ENCODE measurements at regions not wholly inside any gene's neighbourhood (a gene's known extent, or its start where the extent isn't known, plus 50 kb on each side); places are given as distances from the start of the nearest gene placed in this dataset.

GRCh38 chr13:38628554-38628953 lies 58.3 kb upstream of the FREM2 start:
- no peaks in the 10 kb centered on the region for H3K9me3 Mint-ChIP-seq
- H3K27ac Mint-ChIP-seq, result no peak overlapping the region
- no peak for DNase-seq
- TF ChIP-seq CTCF (IDR thresholded peaks at IDR 0.05), result no peak
- no peaks in the 10 kb centered on the region for H3K36me3 Mint-ChIP-seq (ENCODE audit: low read depth)
- H3K4me3 Mint-ChIP-seq, result no peak overlapping the region
- peaks cover 4% of the 10 kb centered on the region for H3K4me1 Mint-ChIP-seq
- H3K27me3 Mint-ChIP-seq (ENCODE audit: low read depth, poor library complexity), result no peaks in the 10 kb centered on the region

- H3K27ac Mint-ChIP-seq, result no peak overlapping the region
- no peak for TF ChIP-seq CTCF (IDR thresholded peaks at IDR 0.05)
- no peaks in the 10 kb centered on the region for H3K9me3 Mint-ChIP-seq
- H3K36me3 Mint-ChIP-seq (ENCODE audit: low read depth), result no peaks in the 10 kb centered on the region
- no peaks in the 10 kb centered on the region for H3K4me1 Mint-ChIP-seq
- no peak for DNase-seq
- H3K4me3 Mint-ChIP-seq, result no peak overlapping the region
- no peaks in the 10 kb centered on the region for H3K27me3 Mint-ChIP-seq (ENCODE audit: low read depth, poor library complexity)
These were observed 56.1 kb upstream of the FREM2 start for GRCh38 chr13:38630780-38631179.

- no peak overlapping the region for H3K4me3 Mint-ChIP-seq
- H3K27ac Mint-ChIP-seq, result no peak overlapping the region
- no peaks in the 10 kb centered on the region for H3K4me1 Mint-ChIP-seq
- DNase-seq, result no peak
- TF ChIP-seq CTCF (IDR thresholded peaks at IDR 0.05), result no peak
- no peaks in the 10 kb centered on the region for H3K27me3 Mint-ChIP-seq (ENCODE audit: low read depth, poor library complexity)
- no peaks in the 10 kb centered on the region for H3K9me3 Mint-ChIP-seq
- no peaks in the 10 kb centered on the region for H3K36me3 Mint-ChIP-seq (ENCODE audit: low read depth)
These were observed 51.8 kb upstream of the FREM2 start for GRCh38 chr13:38635030-38635429.

GRCh38 chr13:38636073-38636472 lies 50.8 kb upstream of the FREM2 start:
- H3K4me1 Mint-ChIP-seq, result no peaks in the 10 kb centered on the region
- no peaks in the 10 kb centered on the region for H3K36me3 Mint-ChIP-seq (ENCODE audit: low read depth)
- no peaks in the 10 kb centered on the region for H3K9me3 Mint-ChIP-seq
- H3K27ac Mint-ChIP-seq, result no peak overlapping the region
- H3K27me3 Mint-ChIP-seq (ENCODE audit: low read depth, poor library complexity), result no peaks in the 10 kb centered on the region
- DNase-seq, result no peak
- TF ChIP-seq CTCF (IDR thresholded peaks at IDR 0.05), result no peak
- no peak overlapping the region for H3K4me3 Mint-ChIP-seq

- Mint-ChIP-seq H3K9me3 (no peaks in the 10 kb centered on the region), H3K27me3 (ENCODE audit: low read depth, poor library complexity) (no peaks in the 10 kb centered on the region), H3K4me3 (no peak overlapping the region), H3K27ac (no peak overlapping the region), H3K36me3 (ENCODE audit: low read depth) (no peaks in the 10 kb centered on the region), H3K4me1 (no peaks in the 10 kb centered on the region)
- no peak for DNase-seq
- TF ChIP-seq CTCF (IDR thresholded peaks at IDR 0.05), result no peak
These were observed 50.1 kb upstream of the FREM2 start for GRCh38 chr13:38636761-38637160.

Data from nephron progenitor cell (in vitro differentiated cells).